Chondrocyte (in vitro differentiated cells): ENCODE measurements at regions not wholly inside any gene's neighbourhood (a gene's known extent, or its start where the extent isn't known, plus 50 kb on each side); places are given as distances from the start of the nearest gene placed in this dataset.

Experiments used
- DNase-seq: peaks from one replicate; pipeline ENCODE4 v3.0.0; 2021; ENCODE audit warnings: mixed read lengths, low spot score
- H3K27ac Mint-ChIP-seq: one replicate; pipeline ENCODE4 v1.8.0; 2021; ENCODE audit warnings: mild to moderate bottlenecking, moderate library complexity, mixed read lengths; ENCODE audit not compliant: unreplicated experiment
- H3K27me3 Mint-ChIP-seq: 2 replicates; pipeline ENCODE4 v1.8.0; 2021; ENCODE audit warnings: low read depth, mixed read lengths
- H3K36me3 Mint-ChIP-seq: 2 replicates; pipeline ENCODE4 v1.8.0; 2021; ENCODE audit warnings: low read depth, mixed read lengths
- H3K4me1 Mint-ChIP-seq: 2 replicates; pipeline ENCODE4 v1.8.0; 2021; ENCODE audit warnings: low read depth, mild to moderate bottlenecking, mixed read lengths
- H3K4me3 Mint-ChIP-seq: one replicate; pipeline ENCODE4 v1.8.0; 2021; ENCODE audit warnings: mild to moderate bottlenecking, moderate library complexity, mixed read lengths; ENCODE audit not compliant: unreplicated experiment
- H3K9me3 Mint-ChIP-seq: 2 replicates; pipeline ENCODE4 v1.8.0; 2021; ENCODE audit warnings: low read depth, mixed read lengths
- TF ChIP-seq, protein P1 (sequence below): fragments of 200-600 bp; sonication (generic); IDR thresholded peaks from 2 replicates; pipeline ENCODE4 v1.5.0; 2021; ENCODE audit warnings: antibody characterized with exemption, mild to moderate bottlenecking, moderate library complexity

DNA sequence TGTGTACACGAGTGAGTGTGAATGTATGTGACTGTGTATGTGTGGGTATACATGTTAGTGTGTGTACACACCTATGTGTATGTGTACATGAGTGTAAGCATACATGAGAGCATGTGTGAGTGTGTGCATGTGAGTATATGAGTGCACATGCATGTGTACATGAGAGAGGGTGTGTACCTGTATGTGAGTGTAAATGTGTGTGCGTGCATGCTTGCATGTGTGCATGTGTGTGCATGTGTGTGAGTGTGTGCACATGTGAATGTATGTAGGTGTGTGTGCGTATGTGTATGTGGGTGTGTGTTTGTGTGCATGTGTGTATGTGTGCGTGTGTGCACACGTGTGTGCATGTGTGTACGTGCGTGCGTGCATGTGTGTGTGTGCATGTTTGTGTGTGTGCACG, 183.4 kb downstream of the BMP7 start:
- TF ChIP-seq, protein P1, sequence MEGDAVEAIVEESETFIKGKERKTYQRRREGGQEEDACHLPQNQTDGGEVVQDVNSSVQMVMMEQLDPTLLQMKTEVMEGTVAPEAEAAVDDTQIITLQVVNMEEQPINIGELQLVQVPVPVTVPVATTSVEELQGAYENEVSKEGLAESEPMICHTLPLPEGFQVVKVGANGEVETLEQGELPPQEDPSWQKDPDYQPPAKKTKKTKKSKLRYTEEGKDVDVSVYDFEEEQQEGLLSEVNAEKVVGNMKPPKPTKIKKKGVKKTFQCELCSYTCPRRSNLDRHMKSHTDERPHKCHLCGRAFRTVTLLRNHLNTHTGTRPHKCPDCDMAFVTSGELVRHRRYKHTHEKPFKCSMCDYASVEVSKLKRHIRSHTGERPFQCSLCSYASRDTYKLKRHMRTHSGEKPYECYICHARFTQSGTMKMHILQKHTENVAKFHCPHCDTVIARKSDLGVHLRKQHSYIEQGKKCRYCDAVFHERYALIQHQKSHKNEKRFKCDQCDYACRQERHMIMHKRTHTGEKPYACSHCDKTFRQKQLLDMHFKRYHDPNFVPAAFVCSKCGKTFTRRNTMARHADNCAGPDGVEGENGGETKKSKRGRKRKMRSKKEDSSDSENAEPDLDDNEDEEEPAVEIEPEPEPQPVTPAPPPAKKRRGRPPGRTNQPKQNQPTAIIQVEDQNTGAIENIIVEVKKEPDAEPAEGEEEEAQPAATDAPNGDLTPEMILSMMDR: no peak
- Mint-ChIP-seq H3K27ac (no peak overlapping the region), H3K27me3 (peaks cover 7% of the 10 kb centered on the region), H3K36me3 (peaks cover 2% of the 10 kb centered on the region), H3K4me1 (peaks cover 9% of the 10 kb centered on the region), H3K4me3 (no peak overlapping the region), H3K9me3 (peaks cover 10% of the 10 kb centered on the region)
- DNase-seq: peak; percentile 24

GRCh38 chr20:57086066-57086465, 180.4 kb downstream of the BMP7 start:
- DNase-seq: peak; percentile 64
- H3K4me3 Mint-ChIP-seq: no peak overlapping the region
- TF ChIP-seq, protein P1: no peak

DNA sequence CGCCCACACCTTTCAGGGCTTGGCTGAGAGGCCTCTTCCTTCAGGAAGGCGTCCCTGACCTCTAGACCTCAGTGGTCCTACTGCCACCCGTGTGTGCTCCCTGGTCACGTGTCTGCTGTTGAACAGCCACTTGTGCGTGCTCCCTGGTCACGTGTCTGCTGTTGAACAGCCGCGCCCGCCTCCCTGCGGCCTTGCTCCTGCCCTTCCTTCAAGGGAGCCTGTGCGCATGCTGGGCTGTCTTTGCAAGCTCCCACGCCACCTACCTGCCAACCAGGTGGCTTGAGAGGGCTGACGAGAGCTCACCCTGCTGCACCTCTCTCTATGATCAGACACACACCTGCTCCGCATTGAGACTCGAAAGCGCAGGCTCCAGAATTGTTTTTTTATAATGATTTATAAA, 179.3 kb downstream of the BMP7 start:
- Mint-ChIP-seq H3K4me1 (peaks cover under 1% of the 10 kb centered on the region), H3K9me3 (no peaks in the 10 kb centered on the region), H3K36me3 (no peaks in the 10 kb centered on the region), H3K27me3 (peaks cover 9% of the 10 kb centered on the region), H3K27ac (no peak overlapping the region), H3K4me3 (no peak overlapping the region)
- peak; percentile 46 for DNase-seq
- TF ChIP-seq, protein P1: no peak

More at GRCh38 chr20:57086066-57086465, 180.4 kb downstream of the BMP7 start:
- Mint-ChIP-seq H3K4me1 (no peaks in the 10 kb centered on the region), H3K27me3 (peaks cover 9% of the 10 kb centered on the region), H3K36me3 (no peaks in the 10 kb centered on the region), H3K27ac (no peak overlapping the region), H3K9me3 (no peaks in the 10 kb centered on the region)

GRCh38 chr20:57087705-57088104, 178.7 kb downstream of the BMP7 start:
- peak; percentile 24 for DNase-seq
- peaks cover 3% of the 10 kb centered on the region for H3K4me1 Mint-ChIP-seq
- peaks cover 13% of the 10 kb centered on the region for H3K27me3 Mint-ChIP-seq
- no peaks in the 10 kb centered on the region for H3K9me3 Mint-ChIP-seq
- TF ChIP-seq, protein P1: no peak
- no peaks in the 10 kb centered on the region for H3K36me3 Mint-ChIP-seq
- H3K4me3 Mint-ChIP-seq: no peak overlapping the region
- no peak overlapping the region for H3K27ac Mint-ChIP-seq

DNA sequence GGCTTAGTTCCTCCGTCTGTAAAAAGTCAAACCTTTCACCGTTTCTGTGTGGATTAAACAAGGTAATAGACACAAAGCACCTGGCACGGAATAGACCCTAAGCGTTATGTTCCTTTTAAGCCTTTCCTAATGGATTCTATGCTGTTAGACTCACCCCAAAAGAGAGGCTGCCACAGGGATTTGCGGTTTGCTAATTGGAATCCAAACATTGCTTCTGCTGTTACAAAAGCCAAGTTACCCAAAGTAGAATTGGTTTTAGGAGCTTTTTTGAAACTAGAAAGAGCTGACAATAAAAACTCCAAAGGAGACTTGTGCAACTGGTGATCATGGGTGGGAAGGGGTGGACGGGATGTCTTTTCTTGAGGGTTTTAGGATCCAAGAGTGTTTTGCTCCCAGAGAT, 178.0 kb downstream of the BMP7 start:
- H3K36me3 Mint-ChIP-seq: no peaks in the 10 kb centered on the region
- H3K4me1 Mint-ChIP-seq: peaks cover 3% of the 10 kb centered on the region
- H3K4me3 Mint-ChIP-seq: no peak overlapping the region
- peaks cover 13% of the 10 kb centered on the region for H3K27me3 Mint-ChIP-seq
- no peaks in the 10 kb centered on the region for H3K9me3 Mint-ChIP-seq
- H3K27ac Mint-ChIP-seq: no peak overlapping the region
- TF ChIP-seq, protein P1: no peak
- no peak for DNase-seq
